Trophoblast cell (in vitro differentiated cells and primary cell): ENCODE measurements at regions not wholly inside any gene's neighbourhood (a gene's known extent, or its start where the extent isn't known, plus 50 kb on each side); places are given as distances from the start of the nearest gene placed in this dataset.

Experiments
- DNase-seq, 2 donors: peaks; one replicate each; pipeline ENCODE4 v3.0.0-alpha.2; 2016
- H2AFZ ChIP-seq: 2 replicates; pipeline ENCODE4 v1.6.1; 2013; ENCODE audit warnings: low read length, moderate library complexity, mild to moderate bottlenecking; ENCODE audit not compliant: insufficient read depth, poor library complexity
- H2AK5ac ChIP-seq: 2 replicates; pipeline ENCODE4 v1.6.1; 2013; ENCODE audit warnings: mild to moderate bottlenecking, low read length
- H2BK120ac ChIP-seq: 2 replicates; pipeline ENCODE4 v1.6.1; 2013; ENCODE audit warnings: low read length, mild to moderate bottlenecking, moderate library complexity; ENCODE audit not compliant: insufficient read depth, poor library complexity
- H2BK12ac ChIP-seq: 2 replicates; pipeline ENCODE4 v1.6.1; 2013; ENCODE audit warnings: mild to moderate bottlenecking, low read length, moderate library complexity
- H2BK5ac ChIP-seq: 2 replicates; pipeline ENCODE4 v1.6.1; 2013; ENCODE audit warnings: low read length, low read depth, moderate library complexity, mild to moderate bottlenecking; ENCODE audit not compliant: poor library complexity
- H3K14ac ChIP-seq: 2 replicates; pipeline ENCODE4 v1.6.1; 2013; ENCODE audit warnings: mild to moderate bottlenecking, low read length
- H3K18ac ChIP-seq: 2 replicates; pipeline ENCODE4 v1.6.1; 2013; ENCODE audit warnings: mild to moderate bottlenecking, low read length
- H3K23ac ChIP-seq: 2 replicates; pipeline ENCODE4 v1.6.1; 2013; ENCODE audit warnings: low read length
- H3K27ac ChIP-seq: 2 replicates; pipeline ENCODE4 v1.5.1; 2013; ENCODE audit warnings: low read depth, mild to moderate bottlenecking, inconsistent platforms, low read length, moderate library complexity
- H3K27me3 ChIP-seq: 2 replicates; pipeline ENCODE4 v1.6.1; 2013; ENCODE audit warnings: inconsistent platforms, mild to moderate bottlenecking, low read length, moderate library complexity; ENCODE audit not compliant: insufficient read depth
- H3K36me3 ChIP-seq, 2 experiments: 1 replicate in 1 of 2; 2 replicates in 1 of 2; pipeline ENCODE4 v1.6.1; 2013; ENCODE audit warnings: low read length in 2 of 2, mild to moderate bottlenecking in 2 of 2, moderate library complexity in 1 of 2; ENCODE audit not compliant: insufficient read depth in 2 of 2, control insufficient read depth in 1 of 2
- H3K4ac ChIP-seq: 2 replicates; pipeline ENCODE4 v1.6.1; 2013; ENCODE audit warnings: low read depth, mild to moderate bottlenecking, low read length, moderate library complexity
- H3K4me1 ChIP-seq, 2 experiments: 1 replicate in 1 of 2; 2 replicates in 1 of 2; pipeline ENCODE4 v1.6.1; 2013; ENCODE audit warnings: low read length in 2 of 2, mild to moderate bottlenecking in 2 of 2, moderate library complexity in 1 of 2; ENCODE audit not compliant: insufficient read depth in 2 of 2, control insufficient read depth in 1 of 2
- H3K4me2 ChIP-seq: 2 replicates; pipeline ENCODE4 v1.6.1; 2013; ENCODE audit warnings: inconsistent platforms, mild to moderate bottlenecking, low read length, moderate library complexity
- H3K4me3 ChIP-seq: 2 replicates; pipeline ENCODE4 v1.5.1; 2013; ENCODE audit warnings: mild to moderate bottlenecking, low read depth, low read length, inconsistent platforms
- H3K79me1 ChIP-seq: one replicate; pipeline ENCODE4 v1.6.1; 2013; ENCODE audit warnings: low read length
- H3K79me2 ChIP-seq: 2 replicates; pipeline ENCODE4 v1.6.1; 2013; ENCODE audit warnings: low read length, mild to moderate bottlenecking; ENCODE audit not compliant: control insufficient read depth, insufficient read depth, poor library complexity
- H3K9ac ChIP-seq: 2 replicates; pipeline ENCODE4 v1.6.1; 2013; ENCODE audit warnings: mild to moderate bottlenecking, low read length
- H3K9me3 ChIP-seq: 2 replicates; pipeline ENCODE4 v1.6.1; 2013; ENCODE audit warnings: low read depth, mild to moderate bottlenecking, control low read depth, inconsistent platforms, low read length; ENCODE audit not compliant: insufficient read depth
- H4K12ac ChIP-seq: 2 replicates; pipeline ENCODE4 v1.6.1; 2013; ENCODE audit warnings: low read depth, mild to moderate bottlenecking, low read length, moderate library complexity
- H4K8ac ChIP-seq: 2 replicates; pipeline ENCODE4 v1.6.1; 2013; ENCODE audit warnings: low read depth, mild to moderate bottlenecking, low read length, moderate library complexity
- H4K91ac ChIP-seq: one replicate; pipeline ENCODE4 v1.6.1; 2013; ENCODE audit warnings: low read depth, mild to moderate bottlenecking, low read length, moderate library complexity
- WGBS: extraction: QIAGEN DNeasy Blood & Tissue Kit; methylation state at CpG from one replicate; pipeline ENCODE4 v1.1.7; 2013; ENCODE audit warnings: missing lambda C conversion rate; ENCODE audit not compliant: insufficient read length, insufficient coverage; ENCODE audit errors: extremely low coverage; 5-methylcytosine and 5-hydroxymethylcytosine counted together

GRCh38 chr9:24095246-24095645 is 269.2 kb upstream of the ELAVL2 start:
- H4K91ac ChIP-seq: no peak overlapping the region
- H3K9ac ChIP-seq: no peak overlapping the region
- H3K4ac ChIP-seq: no peak overlapping the region
- no peak overlapping the region for H2AK5ac ChIP-seq
- H3K23ac ChIP-seq: no peak overlapping the region
- H2AFZ ChIP-seq: no peak overlapping the region
- no peak overlapping the region for H3K27ac ChIP-seq
- no peak overlapping the region for H2BK120ac ChIP-seq
- H3K79me1 ChIP-seq: no peaks in the 10 kb centered on the region
- no peaks in the 10 kb centered on the region for H3K27me3 ChIP-seq
- no peaks in the 10 kb centered on the region for H3K4me1 ChIP-seq
- no peak overlapping the region for H4K12ac ChIP-seq
- no peak overlapping the region for H4K8ac ChIP-seq
- H3K36me3 ChIP-seq: no peaks in the 10 kb centered on the region
- no peak overlapping the region for H3K4me3 ChIP-seq
- H2BK5ac ChIP-seq: no peak overlapping the region
- WGBS: no CpG with 5 or more reads among the region's 2 CpGs
- H3K14ac ChIP-seq: no peak overlapping the region
- H3K9me3 ChIP-seq: no peaks in the 10 kb centered on the region
- no peak overlapping the region for H2BK12ac ChIP-seq
- no peaks in the 10 kb centered on the region for H3K79me2 ChIP-seq
- DNase-seq: no peak
- no peak overlapping the region for H3K4me2 ChIP-seq
- H3K18ac ChIP-seq: no peak overlapping the region

DNA sequence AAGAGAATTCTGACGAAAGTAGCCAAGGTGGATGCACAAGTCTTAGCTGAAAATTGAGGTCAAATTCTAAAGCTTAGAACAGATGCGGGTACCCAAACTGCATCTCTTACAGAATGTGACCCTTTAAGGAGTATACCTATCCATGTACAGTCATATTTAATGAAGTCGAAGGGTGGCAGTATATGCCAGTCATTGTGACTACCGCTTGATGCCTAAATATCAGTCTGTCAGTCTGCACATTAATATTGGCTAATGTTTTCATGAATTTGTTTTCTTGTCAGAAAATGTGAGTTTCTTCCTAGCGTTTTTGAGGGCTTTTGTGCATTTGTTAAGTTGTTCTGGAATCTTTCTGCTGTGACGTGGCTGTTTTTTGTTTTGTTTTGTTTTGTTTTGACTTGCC is 264.5 kb upstream of the ELAVL2 start:
- Histone ChIP-seq H3K14ac (no peak overlapping the region), H3K23ac (no peak overlapping the region), H2BK120ac (no peak overlapping the region), H4K91ac (no peak overlapping the region), H3K4ac (no peak overlapping the region), H3K79me1 (no peaks in the 10 kb centered on the region), H2BK5ac (no peak overlapping the region), H3K27ac (no peak overlapping the region), H3K4me1 (no peaks in the 10 kb centered on the region), H3K79me2 (no peaks in the 10 kb centered on the region), H3K9me3 (no peaks in the 10 kb centered on the region), H3K36me3 (no peaks in the 10 kb centered on the region), H2AK5ac (no peak overlapping the region), H3K27me3 (no peaks in the 10 kb centered on the region), H3K4me3 (no peak overlapping the region), H4K8ac (no peak overlapping the region), H3K9ac (no peak overlapping the region), H3K18ac (no peak overlapping the region), H3K4me2 (no peak overlapping the region), H2AFZ (no peak overlapping the region), H4K12ac (no peak overlapping the region), H2BK12ac (no peak overlapping the region)
- WGBS: no CpG with 5 or more reads among the region's 6 CpGs
- DNase-seq: peak in 1 of 2 donors; percentile 23

DNA sequence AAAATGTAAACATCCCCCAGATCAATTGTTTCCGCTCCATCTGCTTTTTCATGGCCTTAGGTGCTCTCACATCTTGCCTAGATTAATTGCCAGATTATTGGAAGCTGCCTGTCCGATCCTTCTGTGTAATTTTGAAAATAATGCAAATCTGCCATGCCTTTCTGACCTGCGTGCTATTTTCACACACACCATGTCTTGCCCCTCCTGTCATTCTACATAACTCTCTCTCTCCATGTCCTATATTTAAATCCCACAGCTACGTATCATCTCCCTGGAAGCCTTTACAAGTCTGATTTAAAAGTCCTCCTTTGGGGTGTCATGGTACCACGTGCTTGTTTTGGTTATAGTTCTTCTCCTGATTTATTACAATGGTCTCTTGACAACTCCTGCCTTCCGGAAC is 247.6 kb upstream of the ELAVL2 start:
- no peak for DNase-seq
- no peak overlapping the region for H3K18ac ChIP-seq
- no peaks in the 10 kb centered on the region for H3K27me3 ChIP-seq
- no peak overlapping the region for H4K91ac ChIP-seq
- no peak overlapping the region for H2AK5ac ChIP-seq
- H2BK120ac ChIP-seq: no peak overlapping the region
- no peaks in the 10 kb centered on the region for H3K79me1 ChIP-seq
- no peak overlapping the region for H2BK12ac ChIP-seq
- H3K36me3 ChIP-seq: no peaks in the 10 kb centered on the region
- H3K23ac ChIP-seq: no peak overlapping the region
- H3K4ac ChIP-seq: no peak overlapping the region
- no peak overlapping the region for H3K4me2 ChIP-seq
- no peaks in the 10 kb centered on the region for H3K4me1 ChIP-seq
- no peak overlapping the region for H4K8ac ChIP-seq
- no peak overlapping the region for H4K12ac ChIP-seq
- no peak overlapping the region for H3K14ac ChIP-seq
- H3K9me3 ChIP-seq: no peaks in the 10 kb centered on the region
- no peak overlapping the region for H2AFZ ChIP-seq
- H3K79me2 ChIP-seq: no peaks in the 10 kb centered on the region
- no CpG with 5 or more reads among the region's 6 CpGs for WGBS
- H3K4me3 ChIP-seq: no peak overlapping the region
- no peak overlapping the region for H2BK5ac ChIP-seq
- H3K9ac ChIP-seq: no peak overlapping the region
- H3K27ac ChIP-seq: no peak overlapping the region

DNA sequence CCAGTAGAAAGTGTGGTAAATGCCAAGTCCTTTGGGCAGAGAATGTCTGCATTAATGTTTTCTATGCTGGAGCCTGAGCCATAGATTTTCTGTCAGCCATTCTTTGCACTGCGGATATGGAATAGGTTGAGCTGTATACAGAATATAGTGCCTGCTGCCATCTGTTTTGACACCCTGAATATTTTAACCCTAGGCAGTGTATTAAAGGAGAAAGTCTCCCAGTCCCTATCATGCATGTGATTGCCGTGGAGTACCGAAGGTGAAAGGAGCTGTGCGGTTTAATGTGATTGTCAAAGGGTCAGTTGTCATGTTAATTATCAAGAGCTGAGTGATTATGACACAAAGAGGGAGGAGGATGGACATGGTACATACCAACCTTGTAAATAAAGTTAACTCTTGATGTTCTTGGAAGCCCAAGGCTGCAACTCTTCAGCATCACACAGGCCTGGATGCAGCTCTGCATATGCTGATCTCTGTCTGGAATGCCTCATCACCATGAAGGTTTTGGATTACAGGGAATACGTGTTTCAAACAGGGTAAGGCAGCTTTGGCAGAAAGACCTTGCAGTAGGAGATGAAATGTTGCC is 247.1 kb upstream of the ELAVL2 start:
- DNase-seq: no peak
- Histone ChIP-seq H4K12ac (no peak overlapping the region), H3K18ac (no peak overlapping the region), H3K4me2 (no peak overlapping the region), H2BK12ac (no peak overlapping the region), H3K14ac (no peak overlapping the region), H2AFZ (no peak overlapping the region), H3K9ac (no peak overlapping the region), H2BK120ac (no peak overlapping the region), H2AK5ac (no peak overlapping the region), H3K27ac (no peak overlapping the region), H3K23ac (no peak overlapping the region), H4K8ac (no peak overlapping the region), H3K27me3 (no peaks in the 10 kb centered on the region), H3K9me3 (no peaks in the 10 kb centered on the region), H3K4me1 (no peaks in the 10 kb centered on the region), H3K36me3 (no peaks in the 10 kb centered on the region), H2BK5ac (no peak overlapping the region), H4K91ac (no peak overlapping the region), H3K4me3 (no peak overlapping the region), H3K79me1 (no peaks in the 10 kb centered on the region), H3K79me2 (no peaks in the 10 kb centered on the region), H3K4ac (no peak overlapping the region)
- no CpG with 5 or more reads among the region's 5 CpGs for WGBS
